Activated CD8-positive, alpha-beta memory T cell treated with anti-CD3 and anti-CD28 coated beads for 48 hours (primary cell): ENCODE measurements at regions not wholly inside any gene's neighbourhood (a gene's known extent, or its start where the extent isn't known, plus 50 kb on each side); places are given as distances from the start of the nearest gene placed in this dataset.

ENCODE experiments used
- DNase-seq, 3 experiments: peaks; one replicate each; pipeline ENCODE4 v3.0.0-alpha.2; 2020; ENCODE audit warnings: low read depth in 2 of 3, low spot score in 2 of 3

GRCh38 chr9:20199111-20199510 is 410.3 kb upstream of the SLC24A2 start:
- DNase-seq = no peak

DNA sequence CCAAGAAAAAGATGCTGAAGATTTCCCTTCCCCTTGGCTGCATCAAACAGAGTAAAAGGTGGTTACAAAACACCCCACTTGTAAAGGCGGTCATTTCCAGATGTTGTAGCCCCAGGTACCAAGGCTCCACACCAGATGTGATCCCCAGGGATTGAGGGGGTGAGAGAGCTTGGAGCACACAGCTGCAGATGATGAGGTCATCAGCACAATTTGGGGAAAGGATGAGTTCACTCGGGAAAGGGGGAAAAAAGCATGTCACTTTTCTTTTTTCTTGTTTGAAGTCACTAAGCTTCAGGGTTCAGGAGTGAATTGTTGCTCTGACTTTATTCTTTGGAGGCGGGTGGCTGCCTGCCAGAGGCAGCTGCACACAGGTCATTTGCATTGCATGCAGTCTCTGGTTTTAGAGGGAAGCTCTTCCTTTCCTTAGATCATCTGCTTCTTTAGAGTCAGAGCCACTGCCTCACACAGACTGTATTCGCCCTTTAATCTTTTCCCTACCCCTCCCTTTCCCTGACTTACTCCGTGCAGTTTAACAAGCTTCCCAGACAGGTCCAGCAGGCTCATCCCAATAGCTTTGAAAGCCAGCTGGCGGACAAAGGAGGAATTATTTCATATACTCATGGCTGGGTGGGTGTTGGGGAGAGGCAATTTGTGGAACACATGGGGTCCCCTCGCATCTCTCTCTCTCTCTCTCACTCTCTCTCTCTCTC is 409.3 kb upstream of the SLC24A2 start:
- DNase-seq = no peak

GRCh38 chr9:20191228-20191840 is 402.5 kb upstream of the SLC24A2 start:
- DNase-seq = no peak

DNA sequence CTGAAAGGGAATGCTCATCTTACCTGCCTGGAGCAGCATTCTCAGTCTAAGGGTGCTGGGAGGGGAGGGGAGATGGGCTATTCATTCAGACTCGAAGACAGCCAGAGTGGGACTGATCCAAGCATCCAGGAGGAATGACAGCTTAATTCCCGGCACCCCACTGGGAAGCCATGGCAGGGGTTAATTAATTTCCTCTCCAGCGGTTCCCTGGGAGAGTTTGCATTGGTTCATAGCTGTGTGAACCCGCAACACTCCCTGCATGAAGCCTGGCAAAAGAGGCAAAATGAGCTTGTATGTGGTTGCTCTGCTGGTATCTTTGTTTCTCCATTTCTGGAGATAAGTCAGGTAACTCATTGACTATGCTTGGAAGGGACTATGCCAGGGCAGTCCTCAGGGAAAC is 401.0 kb upstream of the SLC24A2 start:
- DNase-seq = no peak

DNA sequence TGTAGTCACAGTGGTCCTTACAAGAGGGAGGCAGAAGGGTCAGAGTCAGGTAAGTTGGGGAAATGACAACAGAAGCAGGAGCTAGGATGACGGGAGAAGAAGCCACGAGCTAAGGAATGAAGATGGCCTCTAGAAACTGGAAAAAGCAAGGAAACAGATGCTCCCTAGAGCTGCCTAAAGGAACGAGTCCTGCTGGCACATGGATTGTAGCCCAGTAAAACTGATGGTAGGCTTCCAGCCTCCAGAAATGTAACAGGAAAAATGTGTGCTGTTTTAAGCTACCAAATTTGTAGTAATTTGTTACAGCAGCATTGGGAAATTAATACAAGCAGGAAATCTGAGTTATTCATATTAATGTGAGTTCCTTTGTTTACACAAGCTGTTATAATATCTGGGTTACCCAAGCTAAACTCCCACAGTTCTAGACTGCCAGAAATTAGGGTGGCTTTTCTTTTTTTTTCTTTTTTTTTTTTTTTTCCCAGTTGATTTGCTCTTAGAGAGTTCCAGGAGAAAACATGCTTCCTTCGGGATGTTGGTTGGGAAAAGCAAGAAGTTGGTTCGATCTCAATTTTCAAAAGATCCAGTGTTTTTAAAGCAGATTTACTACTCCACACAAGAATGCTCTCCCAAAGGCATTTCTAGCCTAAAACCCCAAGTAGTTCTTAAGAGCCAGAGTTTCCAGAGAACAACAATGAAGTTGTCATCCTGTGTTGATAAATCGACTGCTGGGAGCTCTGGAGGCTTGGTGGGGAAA is 400.0 kb upstream of the SLC24A2 start:
- no peak for DNase-seq

DNA sequence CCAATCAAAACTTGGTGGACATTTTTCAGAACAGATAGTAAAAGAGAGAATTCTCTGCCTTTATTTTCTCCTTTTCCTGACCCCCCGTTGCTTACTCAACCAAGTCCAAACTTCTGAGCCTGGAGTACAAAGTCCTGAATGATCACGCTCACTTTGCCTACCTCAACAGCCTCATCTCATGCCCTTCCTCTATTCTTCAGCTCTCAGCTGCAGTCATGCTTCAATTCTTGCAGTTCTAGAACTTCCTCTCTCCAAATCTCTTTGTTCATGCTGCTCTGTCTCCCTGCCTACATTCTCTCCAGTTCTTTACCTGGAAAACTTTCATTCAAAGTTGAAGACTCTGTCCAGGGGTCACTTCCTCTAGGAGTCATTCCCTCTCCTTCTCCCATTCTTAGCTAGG is 398.5 kb upstream of the SLC24A2 start:
- no peak for DNase-seq

- no peak for DNase-seq
Observed at GRCh38 chr9:20186823-20187222, 398.0 kb upstream of the SLC24A2 start.

- no peak for DNase-seq
Observed at GRCh38 chr9:20186231-20186630, 397.4 kb upstream of the SLC24A2 start.

DNA sequence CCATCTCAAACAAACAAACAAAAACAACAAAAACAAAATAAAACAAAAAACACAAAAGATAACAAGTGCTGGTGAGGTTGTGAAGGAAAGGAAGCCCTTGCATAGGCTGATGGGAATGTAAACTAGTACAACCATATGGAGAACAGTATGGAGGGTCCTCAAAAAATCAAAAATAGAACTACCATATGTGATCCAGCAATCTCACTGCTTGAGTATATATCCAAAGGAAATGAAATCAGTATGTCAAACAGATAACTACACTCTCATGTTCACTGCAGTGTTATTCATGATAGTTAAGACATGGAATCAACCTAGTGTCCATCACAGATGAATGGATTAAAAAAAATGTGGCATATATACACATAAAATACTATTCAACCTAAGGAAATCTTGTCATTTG is 395.7 kb upstream of the SLC24A2 start:
- DNase-seq = no peak

DNA sequence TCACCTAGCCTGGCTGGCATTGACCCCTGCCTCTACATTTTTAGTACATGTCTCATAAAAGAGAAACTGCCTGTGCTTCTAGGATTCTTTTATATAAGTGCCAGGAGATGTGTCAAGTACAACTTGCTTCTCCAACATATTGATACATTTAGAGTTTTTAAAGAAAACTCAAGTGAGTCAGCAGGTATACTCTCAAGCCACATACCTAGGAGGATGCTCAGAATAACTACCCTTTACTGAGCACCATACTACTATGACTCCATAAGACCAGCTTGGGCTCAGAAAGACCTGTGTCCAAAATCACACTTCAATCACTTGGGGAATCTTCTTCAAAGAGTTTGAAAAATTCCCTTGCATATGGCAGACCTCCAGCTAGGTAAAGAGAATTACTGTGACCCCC is 389.8 kb upstream of the SLC24A2 start:
- no peak for DNase-seq

GRCh38 chr9:20178197-20178596 is 389.4 kb upstream of the SLC24A2 start:
- DNase-seq = no peak

DNA sequence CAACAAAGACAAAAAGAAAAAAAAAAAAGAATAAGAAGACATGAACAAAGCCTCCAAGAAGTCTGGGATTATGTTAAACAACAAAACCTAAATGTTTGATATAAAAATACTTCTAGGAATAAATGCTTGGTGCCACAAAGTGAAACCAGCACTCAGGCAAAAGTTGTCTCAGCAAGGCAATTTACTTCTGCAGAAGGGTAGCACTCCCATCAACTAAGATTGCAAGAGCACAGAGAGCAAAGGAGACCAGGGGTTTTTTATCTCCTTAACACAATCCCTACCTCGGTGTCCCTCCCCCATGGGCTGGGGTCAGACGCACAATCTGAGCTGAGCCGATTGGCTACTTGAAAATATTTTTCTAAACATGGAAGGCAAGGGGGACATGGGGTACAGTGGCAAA is 381.3 kb upstream of the SLC24A2 start:
- no peak for DNase-seq

DNA sequence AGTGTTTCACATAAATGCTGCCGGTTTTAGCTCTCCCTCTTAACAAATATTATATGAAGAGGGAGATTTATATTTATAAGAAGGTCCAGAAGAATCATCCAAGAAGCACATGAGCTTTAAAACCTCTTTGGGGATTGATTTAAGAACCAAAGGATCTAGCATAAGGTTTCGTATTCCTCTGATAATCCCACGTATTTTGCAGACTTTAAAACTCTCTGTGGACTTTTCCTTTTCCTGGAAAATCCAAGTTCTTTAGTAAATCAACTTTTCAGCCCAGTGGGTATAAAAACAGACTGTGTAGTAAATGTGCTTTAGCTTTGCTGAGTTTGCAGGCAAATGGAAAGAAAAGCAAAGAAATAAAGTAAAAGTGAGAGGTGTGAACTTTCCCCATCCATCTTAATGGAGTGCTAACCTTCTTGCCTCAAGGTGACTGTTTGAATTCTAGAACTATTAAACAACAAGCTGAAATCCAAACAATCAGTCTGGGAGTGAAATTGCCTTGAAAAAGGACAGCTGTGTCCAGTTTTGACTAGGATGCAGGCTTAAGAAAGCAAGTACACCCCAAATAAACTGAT is 363.4 kb upstream of the SLC24A2 start:
- DNase-seq = no peak

GRCh38 chr9:20148416-20148815 is 359.6 kb upstream of the SLC24A2 start:
- DNase-seq = no peak

- no peak for DNase-seq
Observed at GRCh38 chr9:20144197-20144596, 355.4 kb upstream of the SLC24A2 start.

- DNase-seq = no peak
Observed at GRCh38 chr9:20139763-20140290, 351.0 kb upstream of the SLC24A2 start.

GRCh38 chr9:20138841-20139240 is 350.0 kb upstream of the SLC24A2 start:
- no peak for DNase-seq

- no peak for DNase-seq
Observed at GRCh38 chr9:20138116-20138515, 349.3 kb upstream of the SLC24A2 start.

- no peak for DNase-seq
Observed at GRCh38 chr9:20137425-20137824, 348.6 kb upstream of the SLC24A2 start.

GRCh38 chr9:20135119-20135697 is 346.4 kb upstream of the SLC24A2 start:
- DNase-seq = no peak

GRCh38 chr9:20125727-20126126 is 336.9 kb upstream of the SLC24A2 start:
- no peak for DNase-seq
